ENCODE measurements at regions not wholly inside any gene's neighbourhood (a gene's known extent, or its start where the extent isn't known, plus 50 kb on each side); places are given as distances from the start of the nearest gene placed in this dataset.
A peak's percentile ranks its signal among the peaks of the same experiment; 100 is the strongest.
"Not testable (repeated sequence)": the region's sequence is repeated elsewhere in the genome, so short reads cannot be mapped to it uniquely, and the experiment has no call there.

DNA sequence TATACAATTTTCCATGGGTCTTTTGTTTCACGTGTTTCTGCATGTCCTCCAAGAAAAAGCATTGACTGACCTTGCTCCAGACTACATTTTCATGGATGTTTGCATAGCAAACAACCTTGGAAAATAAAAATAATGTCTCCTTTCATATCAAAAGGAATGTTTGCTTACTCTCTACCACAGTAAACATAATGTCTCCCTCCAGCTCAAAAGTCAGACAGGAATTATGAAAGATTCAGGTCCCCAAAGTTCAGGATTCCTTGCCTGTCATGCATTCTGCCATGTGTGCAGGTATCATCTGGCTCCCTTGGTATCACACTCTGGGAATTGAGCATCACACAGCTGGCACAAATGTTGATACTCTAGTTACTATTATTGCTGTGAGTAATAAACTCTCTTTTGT, 103.1 kb upstream of the ZC3H15 start:
- H3K4me3 Mint-ChIP-seq (ENCODE audit: low read depth), result no peak overlapping the region
- peaks cover 11% of the 10 kb centered on the region for H3K36me3 Mint-ChIP-seq (ENCODE audit: insufficient read depth)
- peaks cover 8% of the 10 kb centered on the region for H3K4me1 Mint-ChIP-seq (ENCODE audit: low read depth)

DNA sequence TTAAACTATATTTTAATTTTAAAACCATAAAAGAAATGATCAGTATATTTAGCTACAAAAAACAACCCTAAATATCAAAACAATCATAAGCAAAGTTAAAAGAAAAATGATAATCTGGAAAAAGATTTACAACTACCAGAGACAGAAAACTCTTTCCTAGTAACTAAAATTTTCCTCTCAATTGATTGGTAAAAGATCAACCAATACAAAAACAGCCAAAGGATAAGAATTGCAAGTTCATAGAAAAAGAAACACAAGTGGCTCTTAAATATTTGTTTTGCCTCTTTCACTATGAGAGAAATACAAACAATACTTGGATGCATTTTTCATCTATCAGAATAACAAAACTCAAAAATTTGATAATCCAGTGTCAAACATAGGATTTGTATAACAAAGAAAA, 101.8 kb upstream of the ZC3H15 start:
- H3K36me3 Mint-ChIP-seq (ENCODE audit: insufficient read depth), result peaks cover 12% of the 10 kb centered on the region
- DNase-seq (ENCODE audit: low spot score, unreplicated experiment), result no peak
- H3K27ac Mint-ChIP-seq, result no peak overlapping the region
- H3K9me3 Mint-ChIP-seq (ENCODE audit: low read depth), result peaks cover 24% of the 10 kb centered on the region
- H3K4me3 Mint-ChIP-seq (ENCODE audit: low read depth), result no peak overlapping the region
- no peaks in the 10 kb centered on the region for H3K27me3 Mint-ChIP-seq
- TF ChIP-seq, protein P1, sequence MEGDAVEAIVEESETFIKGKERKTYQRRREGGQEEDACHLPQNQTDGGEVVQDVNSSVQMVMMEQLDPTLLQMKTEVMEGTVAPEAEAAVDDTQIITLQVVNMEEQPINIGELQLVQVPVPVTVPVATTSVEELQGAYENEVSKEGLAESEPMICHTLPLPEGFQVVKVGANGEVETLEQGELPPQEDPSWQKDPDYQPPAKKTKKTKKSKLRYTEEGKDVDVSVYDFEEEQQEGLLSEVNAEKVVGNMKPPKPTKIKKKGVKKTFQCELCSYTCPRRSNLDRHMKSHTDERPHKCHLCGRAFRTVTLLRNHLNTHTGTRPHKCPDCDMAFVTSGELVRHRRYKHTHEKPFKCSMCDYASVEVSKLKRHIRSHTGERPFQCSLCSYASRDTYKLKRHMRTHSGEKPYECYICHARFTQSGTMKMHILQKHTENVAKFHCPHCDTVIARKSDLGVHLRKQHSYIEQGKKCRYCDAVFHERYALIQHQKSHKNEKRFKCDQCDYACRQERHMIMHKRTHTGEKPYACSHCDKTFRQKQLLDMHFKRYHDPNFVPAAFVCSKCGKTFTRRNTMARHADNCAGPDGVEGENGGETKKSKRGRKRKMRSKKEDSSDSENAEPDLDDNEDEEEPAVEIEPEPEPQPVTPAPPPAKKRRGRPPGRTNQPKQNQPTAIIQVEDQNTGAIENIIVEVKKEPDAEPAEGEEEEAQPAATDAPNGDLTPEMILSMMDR (IDR thresholded peaks at IDR 0.05; ENCODE audit: unreplicated experiment), result no peak
- peaks cover 8% of the 10 kb centered on the region for H3K4me1 Mint-ChIP-seq (ENCODE audit: low read depth)

More for the DNA sequence above, 103.1 kb upstream of the ZC3H15 start:
- Mint-ChIP-seq H3K27me3 (no peaks in the 10 kb centered on the region), H3K9me3 (ENCODE audit: low read depth) (peaks cover 23% of the 10 kb centered on the region), H3K27ac (peak overlapping the region; percentile 33)
- no peak for DNase-seq (ENCODE audit: low spot score, unreplicated experiment)
- TF ChIP-seq, protein P1 (IDR thresholded peaks at IDR 0.05; ENCODE audit: unreplicated experiment), result no peak

DNA sequence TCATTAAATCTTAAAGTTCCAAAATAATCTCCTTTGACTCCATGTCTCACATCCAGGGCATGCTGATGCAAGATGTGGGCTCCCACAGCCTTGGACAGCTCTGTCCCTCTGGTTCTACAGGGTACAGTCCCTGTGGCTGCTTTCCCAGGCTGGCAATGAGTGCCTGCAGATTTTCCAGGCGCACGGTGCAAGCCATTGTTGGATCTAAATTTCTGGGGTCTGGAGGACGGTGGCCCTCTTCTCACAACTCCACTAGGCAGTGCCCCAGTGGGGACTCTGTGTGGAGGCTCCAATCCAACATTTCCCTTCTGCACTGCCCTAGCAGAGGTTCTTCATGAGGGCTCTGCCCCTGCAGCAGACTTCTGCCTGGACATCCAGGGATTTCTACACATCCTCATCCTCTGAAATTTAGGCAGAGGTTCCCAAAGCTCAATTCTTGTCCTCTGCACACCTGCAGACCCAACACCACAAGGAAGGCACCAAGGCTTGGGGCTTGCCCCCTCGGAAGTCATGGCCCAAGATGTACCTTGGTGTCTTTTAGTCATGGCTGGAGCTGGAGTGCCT, 100.3 kb upstream of the ZC3H15 start:
- H3K27ac Mint-ChIP-seq; H3K4me3 Mint-ChIP-seq (ENCODE audit: low read depth): not testable (repeated sequence)

DNA sequence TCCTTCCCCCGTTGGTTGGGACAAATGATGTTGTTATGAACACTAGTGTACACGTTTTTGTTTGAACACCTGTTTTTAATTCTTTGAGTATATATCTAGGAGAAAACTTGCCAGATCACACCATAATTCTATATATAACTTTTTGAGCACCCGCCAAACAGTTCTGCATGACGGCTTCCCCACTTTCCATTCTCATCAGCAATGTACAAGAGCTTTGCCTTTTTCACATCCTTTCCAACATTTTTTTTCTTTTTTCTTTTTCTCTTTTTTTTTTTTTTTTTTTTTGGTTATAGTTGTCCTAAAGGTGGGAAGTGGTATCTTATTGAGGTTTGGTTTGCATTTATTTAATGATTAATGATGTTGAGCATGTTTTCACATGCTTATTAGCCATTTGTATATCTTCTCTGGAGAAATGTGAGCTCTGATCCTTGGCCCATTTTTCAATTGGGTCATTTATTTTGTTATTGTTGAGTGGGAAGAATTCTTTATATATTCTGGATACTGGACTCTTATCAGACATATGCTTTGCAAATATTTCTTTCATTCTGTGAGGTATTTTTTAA, 86.9 kb upstream of the ZC3H15 start:
- TF ChIP-seq, protein P1 (IDR thresholded peaks at IDR 0.05; ENCODE audit: unreplicated experiment), result no peak
- H3K4me3 Mint-ChIP-seq (ENCODE audit: low read depth), result no peak overlapping the region
- H3K27me3 Mint-ChIP-seq, result no peaks in the 10 kb centered on the region
- H3K4me1 Mint-ChIP-seq (ENCODE audit: low read depth), result no peaks in the 10 kb centered on the region
- H3K9me3 Mint-ChIP-seq (ENCODE audit: low read depth), result peaks cover 17% of the 10 kb centered on the region
- no peaks in the 10 kb centered on the region for H3K36me3 Mint-ChIP-seq (ENCODE audit: insufficient read depth)
- no peak overlapping the region for H3K27ac Mint-ChIP-seq
- no peak for DNase-seq (ENCODE audit: low spot score, unreplicated experiment)

More for the DNA sequence above, 100.3 kb upstream of the ZC3H15 start:
- not testable (repeated sequence) for H3K27me3 Mint-ChIP-seq; DNase-seq (ENCODE audit: low spot score, unreplicated experiment); H3K4me1 Mint-ChIP-seq (ENCODE audit: low read depth)
- H3K36me3 Mint-ChIP-seq (ENCODE audit: insufficient read depth), result peaks cover 19% of the 10 kb centered on the region
- peaks cover 37% of the 10 kb centered on the region for H3K9me3 Mint-ChIP-seq (ENCODE audit: low read depth)

DNA sequence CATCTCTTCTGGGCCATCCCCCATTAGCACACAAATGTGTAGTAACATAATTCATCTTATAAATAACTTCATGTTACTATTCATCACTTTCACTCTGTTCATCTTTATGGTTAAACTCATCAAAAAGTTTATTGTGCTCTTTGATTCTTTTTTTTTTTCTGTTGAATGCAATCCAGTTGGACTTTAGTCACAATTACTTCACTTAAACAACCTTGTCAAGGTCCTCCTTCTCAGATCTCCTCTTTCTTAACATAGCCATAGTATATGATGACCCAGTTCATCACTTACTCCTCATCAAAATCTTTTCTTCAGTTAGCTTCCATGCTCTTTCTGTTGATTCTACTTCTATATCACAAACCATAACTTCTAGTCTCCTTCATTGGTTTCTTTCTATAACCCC, 80.2 kb upstream of the ZC3H15 start:
- TF ChIP-seq, protein P1 (IDR thresholded peaks at IDR 0.05; ENCODE audit: unreplicated experiment), result no peak
- Mint-ChIP-seq H3K27ac (no peak overlapping the region), H3K27me3 (no peaks in the 10 kb centered on the region), H3K9me3 (ENCODE audit: low read depth) (peaks cover 13% of the 10 kb centered on the region), H3K4me1 (ENCODE audit: low read depth) (no peaks in the 10 kb centered on the region), H3K4me3 (ENCODE audit: low read depth) (no peak overlapping the region), H3K36me3 (ENCODE audit: insufficient read depth) (no peaks in the 10 kb centered on the region)
- DNase-seq (ENCODE audit: low spot score, unreplicated experiment), result no peak

DNA sequence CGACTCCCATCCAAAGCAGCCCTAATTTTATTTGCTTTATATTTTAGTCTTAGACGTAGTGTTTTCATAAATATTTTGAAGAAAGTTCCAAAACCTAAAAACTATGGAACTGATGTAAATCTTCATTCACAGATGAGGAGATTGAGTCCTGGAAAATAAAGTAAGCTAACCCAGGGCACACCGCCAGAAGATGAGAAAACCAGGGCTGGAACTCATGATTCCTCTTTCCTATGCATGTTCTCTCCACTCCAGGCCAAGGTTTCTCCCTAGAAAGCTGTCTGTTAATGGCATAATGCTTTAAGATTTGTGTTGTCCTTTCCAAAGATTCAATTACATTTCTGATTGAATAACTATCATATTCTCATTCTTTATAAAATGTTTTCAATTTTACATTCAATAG, 78.4 kb upstream of the ZC3H15 start:
- H3K4me3 Mint-ChIP-seq (ENCODE audit: low read depth), result no peak overlapping the region
- H3K4me1 Mint-ChIP-seq (ENCODE audit: low read depth), result no peaks in the 10 kb centered on the region
- TF ChIP-seq, protein P1 (IDR thresholded peaks at IDR 0.05; ENCODE audit: unreplicated experiment), result no peak
- peaks cover 2% of the 10 kb centered on the region for H3K36me3 Mint-ChIP-seq (ENCODE audit: insufficient read depth)
- DNase-seq (ENCODE audit: low spot score, unreplicated experiment), result no peak
- no peaks in the 10 kb centered on the region for H3K27me3 Mint-ChIP-seq
- H3K9me3 Mint-ChIP-seq (ENCODE audit: low read depth), result peaks cover 17% of the 10 kb centered on the region
- no peak overlapping the region for H3K27ac Mint-ChIP-seq

Measured in progenitor cell of endocrine pancreas (in vitro differentiated cells).